ENCODE measurements at regions not wholly inside any gene's neighbourhood (a gene's known extent, or its start where the extent isn't known, plus 50 kb on each side); places are given as distances from the start of the nearest gene placed in this dataset.

- no peaks in the 10 kb centered on the region for H3K4me1 ChIP-seq (ENCODE audit: control insufficient read depth in 2 of 2, insufficient read depth in 2 of 2, low read length in 2 of 2)
- H3K9me3 ChIP-seq (ENCODE audit: control insufficient read depth in 2 of 3, low read length in 3 of 3) = no peaks in the 10 kb centered on the region
- H3K9me3 Mint-ChIP-seq = peaks cover 0 to 3% (median 0%) of the 10 kb centered on the region in 11 donors
- peaks cover 0 to 24% (median 16%) of the 10 kb centered on the region in 5 donors for H3K27me3 Mint-ChIP-seq
- H3K36me3 ChIP-seq (ENCODE audit: control insufficient read depth in 2 of 3, insufficient read depth in 3 of 3, low read length in 3 of 3) = no peaks in the 10 kb centered on the region
- DNase-seq = no peak
- H3K36me3 Mint-ChIP-seq = no peaks in the 10 kb centered on the region
- no peak overlapping the region for H3K4me3 ChIP-seq (ENCODE audit: low read length)
- intact Hi-C loops (cut with micrococcal nuclease) = no loop called here
- POLR2A ChIA-PET = no interaction called here
- H3K27me3 ChIP-seq (ENCODE audit: control insufficient read depth in 2 of 2, insufficient read depth in 2 of 2, low read length in 2 of 2) = no peaks in the 10 kb centered on the region
- H3K27ac ChIP-seq (ENCODE audit: low read depth, low read length) = no peak overlapping the region
- ATAC-seq = no peak
- H3K27ac Mint-ChIP-seq = no peak overlapping the region
- no peaks in the 10 kb centered on the region for H3K4me1 Mint-ChIP-seq
- no peak overlapping the region for H3K4me3 Mint-ChIP-seq
- CTCF ChIA-PET = no interaction called here
Observed at GRCh38 chr15:39192979-39193560, 387.8 kb upstream of the THBS1 start.

DNA sequence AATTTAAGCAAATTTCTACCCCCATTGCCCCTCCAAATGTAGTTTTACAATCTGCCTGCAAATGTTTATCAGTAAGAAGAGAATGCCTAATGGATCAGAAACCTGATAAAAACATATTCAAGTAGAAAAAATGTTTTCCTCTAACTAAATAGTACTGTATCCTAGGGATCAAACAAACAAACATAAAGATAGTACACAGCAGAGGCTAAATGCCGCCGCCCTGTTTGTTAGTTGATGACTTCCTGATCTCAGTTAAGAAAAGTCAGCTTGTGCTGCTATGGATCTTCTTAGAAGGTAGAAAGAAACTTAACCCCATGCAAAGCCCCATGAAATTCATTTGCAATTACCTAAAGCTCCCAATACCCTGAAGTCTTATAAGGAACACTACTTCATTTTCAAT is 387.3 kb upstream of the THBS1 start:
- POLR2A ChIA-PET = no interaction called here
- ATAC-seq (no peak), DNase-seq (no peak)
- Mint-ChIP-seq H3K9me3 (peaks cover 0 to 3% (median 0%) of the 10 kb centered on the region in 11 donors), H3K27ac (no peak overlapping the region), H3K27me3 (peaks cover 0 to 24% (median 15%) of the 10 kb centered on the region in 5 donors), H3K4me1 (no peaks in the 10 kb centered on the region), H3K4me3 (no peak overlapping the region), H3K36me3 (no peaks in the 10 kb centered on the region)
- Histone ChIP-seq H3K4me1 (ENCODE audit: control insufficient read depth in 2 of 2, insufficient read depth in 2 of 2, low read length in 2 of 2) (no peaks in the 10 kb centered on the region), H3K4me3 (ENCODE audit: low read length) (no peak overlapping the region), H3K27me3 (ENCODE audit: control insufficient read depth in 2 of 2, insufficient read depth in 2 of 2, low read length in 2 of 2) (no peaks in the 10 kb centered on the region), H3K27ac (ENCODE audit: low read depth, low read length) (no peak overlapping the region), H3K36me3 (ENCODE audit: control insufficient read depth in 2 of 3, insufficient read depth in 3 of 3, low read length in 3 of 3) (no peaks in the 10 kb centered on the region), H3K9me3 (ENCODE audit: control insufficient read depth in 2 of 3, low read length in 3 of 3) (no peaks in the 10 kb centered on the region)
- intact Hi-C loops (cut with micrococcal nuclease) = no loop called here
- CTCF ChIA-PET = no interaction called here

DNA sequence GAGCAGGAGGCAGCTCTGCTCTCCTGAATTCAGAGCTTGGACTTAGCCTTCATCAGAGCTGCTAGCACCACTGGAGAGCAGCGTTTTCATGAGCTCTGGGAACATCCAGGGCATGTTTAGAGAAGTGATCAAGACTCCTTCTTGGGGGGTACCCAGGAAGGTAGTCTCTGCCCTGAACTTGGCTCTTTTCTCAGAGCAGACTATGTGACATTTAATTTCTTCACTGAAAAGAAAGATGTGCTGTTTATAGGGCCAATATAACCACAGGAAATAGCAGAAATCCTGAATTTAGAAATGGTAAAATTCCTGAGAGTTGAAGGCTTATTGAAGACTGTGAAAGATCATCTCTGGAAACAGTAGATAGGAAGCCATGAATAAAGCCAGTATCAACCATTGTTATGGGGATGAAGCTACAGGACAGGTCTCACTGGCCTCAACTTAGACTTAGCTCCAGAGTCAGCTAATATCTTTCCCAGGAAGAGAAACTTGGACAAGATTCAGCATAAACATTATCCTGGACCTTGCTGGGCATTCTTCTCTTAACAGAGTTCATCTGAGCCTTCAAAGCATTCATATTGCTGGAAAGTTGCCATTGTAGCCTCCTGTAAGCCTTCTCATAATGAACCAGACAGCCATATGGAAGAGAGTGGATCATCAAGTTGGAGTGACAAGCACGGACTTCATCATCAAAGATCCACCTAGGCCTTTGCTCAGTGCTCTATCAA is 386.6 kb upstream of the THBS1 start:
- H3K36me3 Mint-ChIP-seq = no peaks in the 10 kb centered on the region
- peaks cover 0 to 19% (median 12%) of the 10 kb centered on the region in 5 donors for H3K27me3 Mint-ChIP-seq
- H3K27ac ChIP-seq (ENCODE audit: low read depth, low read length) = no peak overlapping the region
- POLR2A ChIA-PET = no interaction called here
- H3K4me1 ChIP-seq (ENCODE audit: control insufficient read depth in 2 of 2, insufficient read depth in 2 of 2, low read length in 2 of 2) = no peaks in the 10 kb centered on the region
- no peak overlapping the region for H3K27ac Mint-ChIP-seq
- no peaks in the 10 kb centered on the region for H3K36me3 ChIP-seq (ENCODE audit: control insufficient read depth in 2 of 3, insufficient read depth in 3 of 3, low read length in 3 of 3)
- DNase-seq = no peak
- intact Hi-C loops (cut with micrococcal nuclease) = no loop called here
- H3K9me3 ChIP-seq (ENCODE audit: control insufficient read depth in 2 of 3, low read length in 3 of 3) = no peaks in the 10 kb centered on the region
- H3K4me3 ChIP-seq (ENCODE audit: low read length) = no peak overlapping the region
- H3K4me3 Mint-ChIP-seq = no peak overlapping the region
- CTCF ChIA-PET = no interaction called here
- ATAC-seq = no peak
- no peaks in the 10 kb centered on the region for H3K27me3 ChIP-seq (ENCODE audit: control insufficient read depth in 2 of 2, insufficient read depth in 2 of 2, low read length in 2 of 2)
- H3K9me3 Mint-ChIP-seq = peaks cover 0 to 3% (median 0%) of the 10 kb centered on the region in 11 donors
- no peaks in the 10 kb centered on the region for H3K4me1 Mint-ChIP-seq

- Mint-ChIP-seq H3K9me3 (peaks cover 0 to 3% (median 0%) of the 10 kb centered on the region in 11 donors), H3K27me3 (peaks cover 0 to 17% (median 8%) of the 10 kb centered on the region in 5 donors), H3K27ac (no peak overlapping the region), H3K4me3 (no peak overlapping the region), H3K36me3 (no peaks in the 10 kb centered on the region), H3K4me1 (no peaks in the 10 kb centered on the region)
- no peak overlapping the region for H3K4me3 ChIP-seq (ENCODE audit: low read length)
- DNase-seq (no peak), ATAC-seq (no peak)
- intact Hi-C loops (cut with micrococcal nuclease) = no loop called here
- no peaks in the 10 kb centered on the region for H3K36me3 ChIP-seq (ENCODE audit: control insufficient read depth in 2 of 3, insufficient read depth in 3 of 3, low read length in 3 of 3)
- POLR2A ChIA-PET = no interaction called here
- CTCF ChIA-PET = no interaction called here
- no peaks in the 10 kb centered on the region for H3K4me1 ChIP-seq (ENCODE audit: control insufficient read depth in 2 of 2, insufficient read depth in 2 of 2, low read length in 2 of 2)
- H3K27ac ChIP-seq (ENCODE audit: low read depth, low read length) = no peak overlapping the region
- H3K27me3 ChIP-seq (ENCODE audit: control insufficient read depth in 2 of 2, insufficient read depth in 2 of 2, low read length in 2 of 2) = no peaks in the 10 kb centered on the region
- H3K9me3 ChIP-seq (ENCODE audit: control insufficient read depth in 2 of 3, low read length in 3 of 3) = no peaks in the 10 kb centered on the region
Observed at GRCh38 chr15:39195961-39196486, 384.9 kb upstream of the THBS1 start.

- ATAC-seq (no peak), DNase-seq (no peak)
- intact Hi-C loops (cut with micrococcal nuclease) = no loop called here
- ChIA-PET POLR2A (no interaction called here), CTCF (no interaction called here)
- Mint-ChIP-seq H3K27ac (no peak overlapping the region), H3K9me3 (peaks cover 0 to 4% (median 0%) of the 10 kb centered on the region in 11 donors), H3K36me3 (no peaks in the 10 kb centered on the region), H3K4me1 (no peaks in the 10 kb centered on the region), H3K4me3 (no peak overlapping the region), H3K27me3 (peaks cover 3 to 16% (median 9%) of the 10 kb centered on the region in 5 donors)
- Histone ChIP-seq H3K9me3 (ENCODE audit: control insufficient read depth in 2 of 3, low read length in 3 of 3) (no peaks in the 10 kb centered on the region), H3K4me1 (ENCODE audit: control insufficient read depth in 2 of 2, insufficient read depth in 2 of 2, low read length in 2 of 2) (no peaks in the 10 kb centered on the region), H3K4me3 (ENCODE audit: low read length) (no peak overlapping the region), H3K36me3 (ENCODE audit: control insufficient read depth in 2 of 3, insufficient read depth in 3 of 3, low read length in 3 of 3) (no peaks in the 10 kb centered on the region), H3K27me3 (ENCODE audit: control insufficient read depth in 2 of 2, insufficient read depth in 2 of 2, low read length in 2 of 2) (no peaks in the 10 kb centered on the region), H3K27ac (ENCODE audit: low read depth, low read length) (no peak overlapping the region)
Observed at GRCh38 chr15:39198044-39199000, 382.6 kb upstream of the THBS1 start.

GRCh38 chr15:39199076-39199475 is 381.8 kb upstream of the THBS1 start:
- H3K27me3 ChIP-seq (ENCODE audit: control insufficient read depth in 2 of 2, insufficient read depth in 2 of 2, low read length in 2 of 2) = peaks cover 0 to 3% of the 10 kb centered on the region in 2 donors
- DNase-seq = no peak
- CTCF ChIA-PET = no interaction called here
- Mint-ChIP-seq H3K36me3 (no peaks in the 10 kb centered on the region), H3K27me3 (peaks cover 5 to 16% (median 9%) of the 10 kb centered on the region in 5 donors), H3K4me3 (no peak overlapping the region), H3K27ac (no peak overlapping the region), H3K4me1 (no peaks in the 10 kb centered on the region), H3K9me3 (peaks cover 0 to 4% (median 0%) of the 10 kb centered on the region in 11 donors)
- no peaks in the 10 kb centered on the region for H3K9me3 ChIP-seq (ENCODE audit: control insufficient read depth in 2 of 3, low read length in 3 of 3)
- intact Hi-C loops (cut with micrococcal nuclease) = no loop called here
- no peak overlapping the region for H3K4me3 ChIP-seq (ENCODE audit: low read length)
- H3K36me3 ChIP-seq (ENCODE audit: control insufficient read depth in 2 of 3, insufficient read depth in 3 of 3, low read length in 3 of 3) = no peaks in the 10 kb centered on the region
- no peak overlapping the region for H3K27ac ChIP-seq (ENCODE audit: low read depth, low read length)
- ATAC-seq = no peak
- POLR2A ChIA-PET = no interaction called here
- H3K4me1 ChIP-seq (ENCODE audit: control insufficient read depth in 2 of 2, insufficient read depth in 2 of 2, low read length in 2 of 2) = no peaks in the 10 kb centered on the region
